Lower lobe of right lung (tissue), 2 donors: ENCODE measurements at regions not wholly inside any gene's neighbourhood (a gene's known extent, or its start where the extent isn't known, plus 50 kb on each side); places are given as distances from the start of the nearest gene placed in this dataset.

Source experiments
- ATAC-seq, 2 donors: fragments of 200-7000 bp; cut with Tn5 transposase; one replicate each; pipeline ENCODE4 v1.9.1; 2020 to 2022; ENCODE audit warnings: mild to moderate bottlenecking in 2 of 2, moderate library complexity in 2 of 2
- DNase-seq: peaks from one replicate; pipeline ENCODE4 v3.0.0-alpha.2; 2020
- H3K27ac ChIP-seq: fragments of 200-600 bp; one replicate; pipeline ENCODE4 v1.8.0; 2022
- H3K27me3 ChIP-seq: fragments of 200-600 bp; one replicate; pipeline ENCODE4 v1.8.0; 2022; ENCODE audit warnings: low read depth
- H3K36me3 ChIP-seq: fragments of 200-600 bp; one replicate; pipeline ENCODE4 v1.8.0; 2022; ENCODE audit warnings: mild to moderate bottlenecking
- H3K4me1 ChIP-seq: fragments of 200-600 bp; one replicate; pipeline ENCODE4 v1.8.0; 2022
- H3K4me3 ChIP-seq: fragments of 200-600 bp; one replicate; pipeline ENCODE4 v1.8.0; 2022; ENCODE audit warnings: mild to moderate bottlenecking
- H3K9me3 ChIP-seq: fragments of 200-600 bp; one replicate; pipeline ENCODE4 v1.8.0; 2022
- intact Hi-C: fragments of 100-400 bp; cut with DNase I; formaldehyde crosslinking; loops from one replicate; pipeline ENCODE4 v1.11.0; 2022
- TF ChIP-seq, protein P1 (sequence below): fragments of 200-600 bp; IDR thresholded peaks from one replicate; pipeline ENCODE4 v1.8.0; 2022; ENCODE audit warnings: antibody characterized with exemption, mild to moderate bottlenecking
- donor health status: DM: no; HTN: yes; CAD: no; lungs with severe emphysema.

DNA sequence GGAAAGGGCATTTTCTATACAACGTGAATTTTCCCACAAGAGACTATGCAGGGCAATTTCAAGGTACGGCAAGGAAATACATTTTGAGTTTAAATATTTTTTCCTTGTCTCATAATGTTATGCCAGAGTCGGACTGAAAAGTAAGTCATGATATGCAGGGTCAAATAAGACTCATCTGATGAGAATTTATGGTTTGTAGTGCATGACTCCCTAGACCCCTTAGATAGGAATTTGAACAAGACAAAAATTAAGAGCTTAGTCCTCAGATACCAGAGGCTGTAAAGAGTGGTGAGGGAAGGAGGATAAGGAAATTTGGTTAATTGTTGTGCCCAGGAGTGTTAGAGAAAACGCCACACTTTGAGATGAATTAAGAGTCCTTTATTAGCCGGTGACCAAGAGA is 616.6 kb downstream of the XPNPEP1 start:
- no peaks in the 10 kb centered on the region for H3K27me3 ChIP-seq
- H3K27ac ChIP-seq: no peak overlapping the region
- no peaks in the 10 kb centered on the region for H3K9me3 ChIP-seq
- H3K4me3 ChIP-seq: no peak overlapping the region
- H3K4me1 ChIP-seq: no peaks in the 10 kb centered on the region
- DNase-seq (no peak), ATAC-seq (no peak)
- intact Hi-C loops: no loop called here
- no peaks in the 10 kb centered on the region for H3K36me3 ChIP-seq
- TF ChIP-seq, protein P1, sequence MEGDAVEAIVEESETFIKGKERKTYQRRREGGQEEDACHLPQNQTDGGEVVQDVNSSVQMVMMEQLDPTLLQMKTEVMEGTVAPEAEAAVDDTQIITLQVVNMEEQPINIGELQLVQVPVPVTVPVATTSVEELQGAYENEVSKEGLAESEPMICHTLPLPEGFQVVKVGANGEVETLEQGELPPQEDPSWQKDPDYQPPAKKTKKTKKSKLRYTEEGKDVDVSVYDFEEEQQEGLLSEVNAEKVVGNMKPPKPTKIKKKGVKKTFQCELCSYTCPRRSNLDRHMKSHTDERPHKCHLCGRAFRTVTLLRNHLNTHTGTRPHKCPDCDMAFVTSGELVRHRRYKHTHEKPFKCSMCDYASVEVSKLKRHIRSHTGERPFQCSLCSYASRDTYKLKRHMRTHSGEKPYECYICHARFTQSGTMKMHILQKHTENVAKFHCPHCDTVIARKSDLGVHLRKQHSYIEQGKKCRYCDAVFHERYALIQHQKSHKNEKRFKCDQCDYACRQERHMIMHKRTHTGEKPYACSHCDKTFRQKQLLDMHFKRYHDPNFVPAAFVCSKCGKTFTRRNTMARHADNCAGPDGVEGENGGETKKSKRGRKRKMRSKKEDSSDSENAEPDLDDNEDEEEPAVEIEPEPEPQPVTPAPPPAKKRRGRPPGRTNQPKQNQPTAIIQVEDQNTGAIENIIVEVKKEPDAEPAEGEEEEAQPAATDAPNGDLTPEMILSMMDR: no peak

GRCh38 chr10:109287858-109288257 is 635.5 kb downstream of the XPNPEP1 start:
- Histone ChIP-seq H3K36me3 (no peaks in the 10 kb centered on the region), H3K9me3 (no peaks in the 10 kb centered on the region), H3K27me3 (no peaks in the 10 kb centered on the region), H3K4me3 (no peak overlapping the region), H3K27ac (no peak overlapping the region), H3K4me1 (no peaks in the 10 kb centered on the region)
- intact Hi-C loops: no loop called here
- TF ChIP-seq, protein P1: no peak
- DNase-seq (no peak), ATAC-seq (no peak)

DNA sequence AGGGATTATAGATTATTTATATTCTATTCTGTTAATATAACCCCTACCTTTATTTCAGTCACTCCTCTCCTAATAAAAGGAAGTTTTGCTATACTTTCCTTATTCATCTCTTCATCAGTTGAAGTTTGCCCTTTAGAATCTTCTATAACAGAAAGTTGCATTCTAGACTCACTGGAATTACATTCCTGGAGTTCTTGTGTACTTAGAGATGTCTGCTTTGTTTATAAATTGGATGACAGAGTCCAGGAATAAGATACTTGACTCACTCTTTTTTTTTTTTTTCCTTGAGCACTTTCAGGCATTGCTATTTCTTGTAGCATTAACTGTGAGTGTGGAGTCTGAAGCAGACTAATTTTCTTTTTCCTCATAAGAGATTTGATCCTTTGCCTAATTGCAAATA is 640.8 kb downstream of the XPNPEP1 start:
- ATAC-seq: no peak
- Histone ChIP-seq H3K9me3 (no peaks in the 10 kb centered on the region), H3K4me3 (no peak overlapping the region)

DNA sequence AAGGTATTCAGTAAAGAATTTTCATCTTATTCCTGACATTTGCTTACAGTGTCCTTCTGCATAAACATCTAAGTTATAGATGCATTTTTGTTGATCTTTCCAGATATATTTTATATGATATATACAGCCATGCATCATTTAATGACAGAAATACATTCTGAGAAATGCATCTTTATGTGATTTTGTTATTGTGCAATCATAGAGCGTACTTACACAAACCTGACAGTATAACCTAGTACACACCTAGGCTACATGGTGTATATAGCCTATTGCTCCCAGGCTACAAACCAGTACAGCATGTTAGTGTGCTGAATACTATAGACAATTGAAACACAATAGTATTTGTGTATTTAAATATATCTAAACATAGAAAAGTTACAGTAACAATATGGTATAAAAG is 642.0 kb downstream of the XPNPEP1 start:
- Histone ChIP-seq H3K36me3 (no peaks in the 10 kb centered on the region), H3K27me3 (no peaks in the 10 kb centered on the region), H3K4me1 (no peaks in the 10 kb centered on the region), H3K4me3 (no peak overlapping the region), H3K27ac (no peak overlapping the region), H3K9me3 (no peaks in the 10 kb centered on the region)
- TF ChIP-seq, protein P1: no peak
- DNase-seq (no peak), ATAC-seq (no peak)
- intact Hi-C loops: no loop called here

More for the DNA sequence above, 640.8 kb downstream of the XPNPEP1 start:
- no peak for DNase-seq
- no peaks in the 10 kb centered on the region for H3K27me3 ChIP-seq
- no peaks in the 10 kb centered on the region for H3K4me1 ChIP-seq
- no peak overlapping the region for H3K27ac ChIP-seq
- H3K36me3 ChIP-seq: no peaks in the 10 kb centered on the region
- intact Hi-C loops: no loop called here
- TF ChIP-seq, protein P1: no peak

DNA sequence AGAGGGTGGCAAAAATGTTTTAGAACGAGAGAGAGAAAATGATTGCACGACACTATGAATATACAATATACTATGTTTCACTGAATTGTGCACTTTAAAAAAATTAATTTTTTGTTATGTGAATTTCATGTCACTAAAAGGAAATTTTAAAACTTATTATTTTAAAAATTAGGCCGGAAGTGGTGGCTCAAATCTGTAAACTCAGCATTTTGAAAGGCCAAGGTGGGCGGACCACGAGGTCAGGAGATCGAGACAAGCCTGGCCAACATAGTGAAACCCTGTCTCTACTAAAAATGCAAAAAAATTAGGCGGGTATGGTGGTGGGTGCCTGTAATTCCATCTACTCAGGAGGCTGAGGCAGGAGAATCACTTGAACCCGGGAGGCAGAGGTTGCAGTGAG is 642.5 kb downstream of the XPNPEP1 start:
- no peak overlapping the region for H3K27ac ChIP-seq
- no peak for DNase-seq
- H3K27me3 ChIP-seq: no peaks in the 10 kb centered on the region
- intact Hi-C loops: no loop called here
- no peaks in the 10 kb centered on the region for H3K9me3 ChIP-seq
- no peaks in the 10 kb centered on the region for H3K4me1 ChIP-seq
- TF ChIP-seq, protein P1: no peak
- H3K36me3 ChIP-seq: no peaks in the 10 kb centered on the region
- ATAC-seq: no peak
- H3K4me3 ChIP-seq: no peak overlapping the region

GRCh38 chr10:109277456-109277855 is 645.9 kb downstream of the XPNPEP1 start:
- no peak for DNase-seq
- TF ChIP-seq, protein P1: no peak
- ATAC-seq: no peak

More at GRCh38 chr10:109277456-109277855, 645.9 kb downstream of the XPNPEP1 start:
- Histone ChIP-seq H3K27ac (no peak overlapping the region), H3K27me3 (no peaks in the 10 kb centered on the region), H3K4me1 (no peaks in the 10 kb centered on the region), H3K9me3 (no peaks in the 10 kb centered on the region), H3K4me3 (no peak overlapping the region), H3K36me3 (no peaks in the 10 kb centered on the region)
- intact Hi-C loops: no loop called here
